SKM-1 treated with dmso at 0.1 percent for 144 hours (cell line): ENCODE measurements at regions not wholly inside any gene's neighbourhood (a gene's known extent, or its start where the extent isn't known, plus 50 kb on each side); places are given as distances from the start of the nearest gene placed in this dataset.
A peak's percentile ranks its signal among the peaks of the same experiment; 100 is the strongest.

Experiments used
- DNase-seq: peaks from one replicate; lab custom pipeline; 2025; ENCODE audit not compliant: unreplicated experiment; lab: John Stamatoyannopoulos, UW

DNA sequence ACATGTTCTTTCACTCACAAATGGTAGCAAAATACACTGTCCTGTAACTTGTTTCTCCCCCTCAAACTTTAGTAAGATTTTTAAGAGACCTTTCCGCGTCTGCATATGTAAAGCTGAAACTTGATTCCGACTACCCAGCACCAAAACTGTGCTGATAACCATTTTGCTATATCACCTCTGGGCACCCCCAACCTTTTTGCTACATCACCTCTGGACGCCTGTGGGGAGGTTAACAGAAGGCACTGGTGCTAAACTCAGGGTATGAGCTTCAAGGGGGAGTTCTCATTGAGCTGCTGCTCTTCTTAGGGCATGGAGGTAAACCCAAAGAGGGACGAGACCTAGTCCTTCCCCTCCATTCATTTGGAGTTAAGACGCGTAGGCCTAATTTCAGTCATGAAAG is 67.6 kb upstream of the NFE2L3 start:
- DNase-seq = no peak

GRCh38 chr7:26085771-26086170 is 66.2 kb upstream of the NFE2L3 start:
- no peak for DNase-seq

- no peak for DNase-seq
These were observed 64.5 kb upstream of the NFE2L3 start for GRCh38 chr7:26087321-26088091.

DNA sequence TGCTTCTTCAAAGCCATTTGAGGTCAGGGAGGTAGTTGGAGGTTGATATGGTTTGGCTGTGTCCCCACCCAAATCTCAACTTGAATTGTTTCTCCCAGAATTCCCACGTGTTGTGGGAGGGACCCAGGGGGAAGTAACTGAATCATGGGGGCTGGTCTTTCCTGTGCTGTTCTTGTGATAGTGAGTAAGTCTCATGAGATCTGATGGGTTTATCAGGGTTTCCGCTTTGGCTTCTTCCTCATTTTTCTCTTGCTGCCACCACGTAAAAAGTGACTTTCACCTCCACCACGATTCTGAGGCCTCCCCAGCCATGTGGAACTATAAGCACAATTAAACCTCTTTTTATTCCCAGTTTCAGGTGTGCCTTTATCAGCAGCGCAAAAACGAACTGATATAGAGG is 62.5 kb upstream of the NFE2L3 start:
- DNase-seq = peak; percentile 18

DNA sequence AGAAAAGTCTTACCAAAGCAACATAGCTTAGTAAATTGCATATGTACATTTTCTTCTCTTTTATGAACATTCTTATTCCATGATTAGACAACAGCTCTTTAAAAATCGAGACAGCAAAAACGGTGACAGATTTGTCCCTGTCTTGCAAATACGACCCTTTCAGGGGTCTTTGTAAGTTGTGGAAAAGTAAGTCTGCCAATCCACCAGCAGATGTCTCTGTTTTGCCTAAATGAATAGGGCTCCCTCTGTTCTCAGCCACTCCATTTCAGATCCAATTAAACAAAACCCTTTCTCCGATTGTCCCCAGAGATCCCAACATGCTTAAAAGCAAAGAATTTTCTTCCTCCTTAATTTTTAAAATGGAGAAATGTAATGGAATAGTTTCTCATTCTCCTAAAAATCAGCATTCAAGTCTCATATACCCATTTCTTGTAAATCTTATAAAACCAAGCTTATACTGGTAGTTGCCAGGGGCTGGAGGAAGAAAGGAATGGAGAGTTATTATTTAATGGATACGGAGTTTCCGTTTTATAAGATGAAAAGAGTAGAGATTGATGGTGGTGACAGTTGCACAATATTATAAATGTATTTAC is 61.0 kb upstream of the NFE2L3 start:
- DNase-seq = peak; percentile 57

- no peak for DNase-seq
These were observed 60.1 kb upstream of the NFE2L3 start for GRCh38 chr7:26091933-26092332.

DNA sequence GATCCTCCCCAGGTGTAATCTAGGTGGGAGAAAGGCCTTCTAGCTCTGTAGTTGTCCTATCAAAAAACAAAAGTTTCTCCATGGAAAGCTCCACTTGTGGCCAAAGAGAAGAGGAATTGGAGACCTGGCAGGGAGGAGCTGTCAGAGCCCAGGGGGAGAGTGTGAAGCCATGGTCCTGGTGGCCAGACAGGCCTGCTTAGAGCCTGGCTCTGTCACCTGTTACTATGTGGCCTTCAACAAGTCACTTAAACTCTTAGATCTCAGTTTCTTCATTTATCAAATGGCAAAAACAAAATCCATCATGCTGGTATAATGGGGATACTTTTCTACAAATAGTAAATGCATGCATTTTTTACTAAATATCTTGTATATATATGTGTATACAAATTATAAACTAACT is 59.0 kb upstream of the NFE2L3 start:
- DNase-seq = no peak

DNA sequence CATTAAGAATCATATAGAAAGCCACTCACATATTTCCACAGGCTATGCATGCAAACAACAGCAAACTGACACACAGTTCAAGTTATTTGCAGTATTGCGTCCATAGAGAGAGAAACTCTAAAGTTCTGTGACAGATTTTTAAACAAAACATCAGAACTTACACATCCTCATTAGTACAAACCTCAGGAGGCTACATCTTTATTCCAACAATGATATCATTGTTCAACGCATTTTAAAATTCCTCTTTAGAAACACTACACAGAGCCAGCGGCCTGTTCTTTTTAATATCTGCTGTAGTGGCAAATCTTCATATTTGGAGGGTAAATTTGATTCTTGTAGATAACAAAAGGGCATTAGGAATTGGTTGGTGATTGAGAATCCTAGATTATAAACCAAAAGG is 55.9 kb upstream of the NFE2L3 start:
- DNase-seq = no peak

- no peak for DNase-seq
These were observed 53.9 kb upstream of the NFE2L3 start for GRCh38 chr7:26097837-26098668.

DNA sequence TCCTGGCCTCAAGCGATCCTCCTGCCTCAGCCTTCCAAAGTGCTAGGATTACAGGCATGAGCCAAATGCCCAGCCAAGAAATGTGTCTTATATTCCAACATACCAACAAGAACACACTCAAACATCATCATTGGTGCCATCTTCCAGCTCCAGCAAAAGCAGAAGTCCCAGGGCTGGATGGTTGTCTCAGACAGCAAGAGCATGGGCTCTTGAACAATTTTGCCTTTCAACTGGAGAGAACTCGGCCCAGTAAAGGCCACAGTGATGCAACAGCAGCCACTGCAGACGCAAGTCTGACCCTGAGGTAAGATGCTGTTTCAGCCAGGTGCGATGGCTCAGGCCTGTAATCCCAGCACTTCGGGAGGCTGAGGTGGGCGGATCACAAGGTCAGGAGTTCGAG is 52.8 kb upstream of the NFE2L3 start:
- no peak for DNase-seq

DNA sequence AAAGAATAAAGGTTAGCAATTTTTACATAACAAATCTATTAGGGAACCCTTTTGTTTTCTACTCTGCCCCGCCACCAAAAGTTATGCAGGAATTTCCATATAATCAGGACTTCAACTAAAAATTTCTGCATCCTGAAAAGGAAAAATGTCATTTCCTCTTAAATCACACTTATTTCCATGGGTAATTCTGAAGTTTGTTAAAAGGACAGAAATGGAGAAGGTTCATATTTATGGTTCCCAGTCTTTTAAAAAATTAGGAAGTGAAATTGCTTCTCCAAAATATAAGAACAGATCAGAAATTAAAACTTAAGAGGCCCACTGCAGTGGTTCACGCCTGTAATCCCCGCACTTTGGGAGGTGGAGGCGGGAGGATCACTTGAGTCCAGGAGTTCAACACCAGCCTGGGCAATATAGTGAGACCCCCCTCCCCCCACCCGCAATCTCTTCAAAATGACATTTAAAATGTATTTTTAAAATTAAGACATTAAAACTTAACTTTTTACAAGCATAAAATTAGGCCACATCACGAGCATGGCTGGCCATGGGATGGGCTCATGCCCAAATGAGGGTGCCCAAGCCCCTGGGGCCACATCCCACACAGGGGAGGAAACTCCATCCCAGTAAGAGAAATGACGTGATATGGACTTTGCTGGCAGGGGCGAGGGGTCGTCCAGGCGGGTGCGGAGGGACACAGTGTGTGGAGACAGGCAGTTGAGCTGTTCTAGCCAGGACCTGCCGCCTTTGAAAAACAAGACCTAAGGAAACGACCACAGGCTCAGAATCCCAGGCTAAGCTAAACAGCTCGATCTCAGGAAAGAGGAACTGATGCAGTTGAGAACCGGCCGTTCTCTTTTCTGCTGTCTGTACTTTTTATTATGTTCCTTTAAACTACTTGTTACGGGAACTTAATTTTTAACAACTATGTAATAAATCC is 51.3 kb upstream of the NFE2L3 start:
- DNase-seq = peak; percentile 34

- DNase-seq = peak; percentile 34
These were observed 50.4 kb upstream of the NFE2L3 start for GRCh38 chr7:26101361-26102151.

- no peak for DNase-seq
These were observed 49.8 kb upstream of the NFE2L3 start for GRCh38 chr7:26102176-26102575.
